ENCODE measurements at regions not wholly inside any gene's neighbourhood (a gene's known extent, or its start where the extent isn't known, plus 50 kb on each side); places are given as distances from the start of the nearest gene placed in this dataset.

- H4K20me1 ChIP-seq (ENCODE audit: insufficient read depth) = peaks cover 4% of the 10 kb centered on the region; the same call in 1 of the 2 replicates
- H3K27ac ChIP-seq = no peak overlapping the region
- no peak overlapping the region for H2AFZ ChIP-seq
- H3K4me3 ChIP-seq = no peak overlapping the region
- H3K36me3 ChIP-seq (ENCODE audit: low read depth) = no peaks in the 10 kb centered on the region
- ChIA-PET POLR2A (ENCODE audit: unreplicated experiment) (no interaction called here), CTCF (no interaction called here)
- BruUV-seq (replicated peaks) = no TSS peak
- peaks cover 100% of the 10 kb centered on the region for H3K27me3 ChIP-seq (ENCODE audit: insufficient read depth, low read depth)
- no peaks in the 10 kb centered on the region for H3K9me2 ChIP-seq (ENCODE audit: insufficient read depth)
- TF ChIP-seq EZH2 (IDR thresholded peaks at IDR 0.05; ENCODE audit: low read depth) (no peak), CTCF (conservative IDR thresholded peaks at IDR 0.05) (no peak)
- H3K79me2 ChIP-seq (ENCODE audit: low read depth) = no peaks in the 10 kb centered on the region
- no peaks in the 10 kb centered on the region for H3F3A ChIP-seq (ENCODE audit: insufficient read depth, low read depth)
- DNase-seq = no peak
- H3K4me1 ChIP-seq (replicated peaks; ENCODE audit: insufficient read depth) = no peaks in the 10 kb centered on the region
- intact Hi-C loops (cut with micrococcal nuclease; ENCODE audit: unreplicated experiment) = no loop called here
- H3K9me3 ChIP-seq (ENCODE audit: insufficient read depth, low read depth) = no peaks in the 10 kb centered on the region
- no peak overlapping the region for H3K4me2 ChIP-seq
These were observed 109.9 kb downstream of the MICALL2 start for GRCh38 chr7:1349351-1349761.

GRCh38 chr7:1351881-1352625 is 107.2 kb downstream of the MICALL2 start:
- intact Hi-C loops (cut with micrococcal nuclease; ENCODE audit: unreplicated experiment) = loop anchor here (5.0 kb wide), 1 partner anchor 100 kb away; no protein-coding TSS in a partner anchor
- no peaks in the 10 kb centered on the region for H3K79me2 ChIP-seq (ENCODE audit: low read depth)
- H3K27ac ChIP-seq = no peak overlapping the region
- no peaks in the 10 kb centered on the region for H3K9me2 ChIP-seq (ENCODE audit: insufficient read depth)
- no peak overlapping the region for H2AFZ ChIP-seq
- ChIA-PET POLR2A (ENCODE audit: unreplicated experiment) (no interaction called here), CTCF (interaction anchor here (0.6 kb wide), 1 partner anchor 35 kb away, joined by 4 read pairs; no protein-coding TSS in a partner anchor)
- no peaks in the 10 kb centered on the region for H3K9me3 ChIP-seq (ENCODE audit: insufficient read depth, low read depth)
- no peaks in the 10 kb centered on the region for H3K4me1 ChIP-seq (replicated peaks; ENCODE audit: insufficient read depth)
- no peak overlapping the region for H3K4me3 ChIP-seq
- DNase-seq = no peak
- TF ChIP-seq CTCF (conservative IDR thresholded peaks at IDR 0.05) = no peak
- TF ChIP-seq EZH2 (IDR thresholded peaks at IDR 0.05; ENCODE audit: low read depth) = no peak; the same call in 1 of the 2 replicates
- no peak overlapping the region for H3K4me2 ChIP-seq
- no peaks in the 10 kb centered on the region for H3K36me3 ChIP-seq (ENCODE audit: low read depth)
- H4K20me1 ChIP-seq (ENCODE audit: insufficient read depth) = peaks cover 4% of the 10 kb centered on the region; the same call in 1 of the 2 replicates
- H3K27me3 ChIP-seq (ENCODE audit: insufficient read depth, low read depth) = peaks cover 96% of the 10 kb centered on the region
- BruUV-seq (replicated peaks) = no TSS peak
- H3F3A ChIP-seq (ENCODE audit: insufficient read depth, low read depth) = no peaks in the 10 kb centered on the region

GRCh38 chr7:1352656-1353271 is 106.5 kb downstream of the MICALL2 start:
- Histone ChIP-seq H3K9me3 (ENCODE audit: insufficient read depth, low read depth) (no peaks in the 10 kb centered on the region), H3K27me3 (ENCODE audit: insufficient read depth, low read depth) (peaks cover 89% of the 10 kb centered on the region), H4K20me1 (ENCODE audit: insufficient read depth) (no peaks in the 10 kb centered on the region), H3K9me2 (ENCODE audit: insufficient read depth) (no peaks in the 10 kb centered on the region), H3K4me2 (no peak overlapping the region), H3F3A (ENCODE audit: insufficient read depth, low read depth) (no peaks in the 10 kb centered on the region), H3K36me3 (ENCODE audit: low read depth) (no peaks in the 10 kb centered on the region), H3K4me1 (replicated peaks; ENCODE audit: insufficient read depth) (no peaks in the 10 kb centered on the region), H3K79me2 (ENCODE audit: low read depth) (no peaks in the 10 kb centered on the region), H3K27ac (no peak overlapping the region), H2AFZ (no peak overlapping the region), H3K4me3 (no peak overlapping the region)
- no TSS peak for BruUV-seq (replicated peaks)
- intact Hi-C loops (cut with micrococcal nuclease; ENCODE audit: unreplicated experiment) = loop anchor here (5.0 kb wide), 1 partner anchor 100 kb away; no protein-coding TSS in a partner anchor
- no peak for DNase-seq
- no peak for TF ChIP-seq EZH2 (IDR thresholded peaks at IDR 0.05; ENCODE audit: low read depth)
- TF ChIP-seq CTCF (conservative IDR thresholded peaks at IDR 0.05) = no peak
- ChIA-PET CTCF (no interaction called here), POLR2A (ENCODE audit: unreplicated experiment) (no interaction called here)

All from PC-9 (cell line).